Activated CD8-positive, alpha-beta memory T cell treated with anti-CD3 and anti-CD28 coated beads for 4 hours (primary cell): ENCODE measurements at regions not wholly inside any gene's neighbourhood (a gene's known extent, or its start where the extent isn't known, plus 50 kb on each side); places are given as distances from the start of the nearest gene placed in this dataset.
"Not testable (repeated sequence)": the region's sequence is repeated elsewhere in the genome, so short reads cannot be mapped to it uniquely, and the experiment has no call there.

ENCODE experiments used
- DNase-seq, 2 donors: peaks; one replicate each; pipeline ENCODE4 v3.0.0-alpha.2; 2020; ENCODE audit warnings: low read depth in 2 of 2

- no peak for DNase-seq
Observed at GRCh38 chr9:85487872-85488271, 253.9 kb downstream of the AGTPBP1 start.

GRCh38 chr9:85484235-85484634 lies 257.5 kb downstream of the AGTPBP1 start:
- no peak for DNase-seq

- DNase-seq, result no peak
Observed at GRCh38 chr9:85483208-85483607, 258.5 kb downstream of the AGTPBP1 start.

GRCh38 chr9:85479305-85479704 lies 262.4 kb downstream of the AGTPBP1 start:
- no peak for DNase-seq

- DNase-seq, result no peak
Observed at GRCh38 chr9:85478847-85479246, 262.9 kb downstream of the AGTPBP1 start.

GRCh38 chr9:85474896-85475295 lies 266.9 kb downstream of the AGTPBP1 start:
- not testable (repeated sequence) for DNase-seq

- no peak for DNase-seq
Observed at GRCh38 chr9:85471791-85472190, 270.0 kb downstream of the AGTPBP1 start.

GRCh38 chr9:85469041-85469440 lies 272.7 kb downstream of the AGTPBP1 start:
- DNase-seq, result no peak

GRCh38 chr9:85466834-85467233 lies 274.9 kb downstream of the AGTPBP1 start:
- no peak for DNase-seq

GRCh38 chr9:85458114-85458864 lies 283.5 kb downstream of the AGTPBP1 start:
- not testable (repeated sequence) for DNase-seq

- DNase-seq, result no peak
Observed at GRCh38 chr9:85453850-85454249, 287.9 kb downstream of the AGTPBP1 start.

- DNase-seq, result no peak
Observed at GRCh38 chr9:85452841-85453240, 288.9 kb downstream of the AGTPBP1 start.

GRCh38 chr9:85451680-85452079 lies 290.1 kb downstream of the AGTPBP1 start:
- no peak for DNase-seq

- DNase-seq, result no peak
Observed at GRCh38 chr9:85445887-85446286, 295.9 kb downstream of the AGTPBP1 start.

GRCh38 chr9:85444243-85444642 lies 297.5 kb downstream of the AGTPBP1 start:
- DNase-seq, result no peak

GRCh38 chr9:85443190-85443598 lies 298.6 kb downstream of the AGTPBP1 start:
- DNase-seq, result no peak

- no peak for DNase-seq
Observed at GRCh38 chr9:85439791-85440190, 302.0 kb downstream of the AGTPBP1 start.

- not testable (repeated sequence) for DNase-seq
Observed at GRCh38 chr9:85433956-85434355, 307.8 kb downstream of the AGTPBP1 start.

GRCh38 chr9:85433551-85433950 lies 308.2 kb downstream of the AGTPBP1 start:
- not testable (repeated sequence) for DNase-seq

GRCh38 chr9:85433046-85433445 lies 308.7 kb downstream of the AGTPBP1 start:
- DNase-seq, result no peak

GRCh38 chr9:85432599-85432998 lies 309.2 kb downstream of the AGTPBP1 start:
- no peak for DNase-seq

GRCh38 chr9:85431339-85432102 lies 310.2 kb downstream of the AGTPBP1 start:
- no peak for DNase-seq
